OCI-LY1 (cell line): ENCODE measurements at regions not wholly inside any gene's neighbourhood (a gene's known extent, or its start where the extent isn't known, plus 50 kb on each side); places are given as distances from the start of the nearest gene placed in this dataset.

Experiments
- EZH2 ChIP-seq: fragments of 200-600 bp; sonication (generic), shearing (Covaris generic); IDR thresholded peaks from 2 replicates; pipeline ENCODE4 v1.8.0; 2017; ENCODE audit warnings: borderline replicate concordance, mixed run types, mild to moderate bottlenecking, antibody characterized with exemption, low read length, moderate library complexity, mixed read lengths
- TF ChIP-seq, protein P1 (sequence below): fragments of 200-600 bp; sonication (generic), shearing (Covaris generic); IDR thresholded peaks from 2 replicates; pipeline ENCODE4 v1.5.1; 2017; ENCODE audit warnings: mild to moderate bottlenecking, antibody characterized with exemption, low read length, moderate library complexity, mixed read lengths

DNA sequence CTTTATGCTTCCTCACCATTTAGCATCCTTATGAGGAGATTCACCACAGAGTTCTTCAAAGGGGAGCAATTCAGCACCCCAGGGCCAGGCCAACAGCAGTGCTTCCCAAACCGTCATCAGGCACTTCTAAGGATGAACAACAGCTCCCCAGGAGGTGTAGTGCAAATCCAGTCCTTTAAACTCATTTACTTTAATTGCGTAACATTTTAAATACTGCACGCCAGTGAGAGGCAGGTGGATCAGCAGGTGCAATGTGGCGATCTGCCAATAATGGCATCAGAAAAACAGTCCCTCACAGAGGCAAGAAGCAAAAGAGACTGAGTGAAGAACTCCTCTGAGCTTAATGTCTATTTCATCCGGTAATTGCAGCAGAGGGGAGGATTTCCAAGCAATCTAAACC is 770.9 kb upstream of the FOXG1 start:
- TF ChIP-seq, protein P1, sequence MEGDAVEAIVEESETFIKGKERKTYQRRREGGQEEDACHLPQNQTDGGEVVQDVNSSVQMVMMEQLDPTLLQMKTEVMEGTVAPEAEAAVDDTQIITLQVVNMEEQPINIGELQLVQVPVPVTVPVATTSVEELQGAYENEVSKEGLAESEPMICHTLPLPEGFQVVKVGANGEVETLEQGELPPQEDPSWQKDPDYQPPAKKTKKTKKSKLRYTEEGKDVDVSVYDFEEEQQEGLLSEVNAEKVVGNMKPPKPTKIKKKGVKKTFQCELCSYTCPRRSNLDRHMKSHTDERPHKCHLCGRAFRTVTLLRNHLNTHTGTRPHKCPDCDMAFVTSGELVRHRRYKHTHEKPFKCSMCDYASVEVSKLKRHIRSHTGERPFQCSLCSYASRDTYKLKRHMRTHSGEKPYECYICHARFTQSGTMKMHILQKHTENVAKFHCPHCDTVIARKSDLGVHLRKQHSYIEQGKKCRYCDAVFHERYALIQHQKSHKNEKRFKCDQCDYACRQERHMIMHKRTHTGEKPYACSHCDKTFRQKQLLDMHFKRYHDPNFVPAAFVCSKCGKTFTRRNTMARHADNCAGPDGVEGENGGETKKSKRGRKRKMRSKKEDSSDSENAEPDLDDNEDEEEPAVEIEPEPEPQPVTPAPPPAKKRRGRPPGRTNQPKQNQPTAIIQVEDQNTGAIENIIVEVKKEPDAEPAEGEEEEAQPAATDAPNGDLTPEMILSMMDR, result no peak
- TF ChIP-seq EZH2, result no peak
